Transverse colon (tissue), 3 donors: ENCODE measurements at regions not wholly inside any gene's neighbourhood (a gene's known extent, or its start where the extent isn't known, plus 50 kb on each side); places are given as distances from the start of the nearest gene placed in this dataset.

ENCODE experiments used
- POLR2A ChIP-seq: fragments of 450-650 bp; IDR thresholded peaks from one replicate; pipeline ENCODE4 v1.6.1; 2016; ENCODE audit warnings: antibody characterized with exemption, mild to moderate bottlenecking, moderate library complexity
- TF ChIP-seq, protein P1 (sequence below), 5 experiments: fragments of 200-600 bp in 3 of 5; fragments of 450-650 bp in 2 of 5; sonication (generic) in 3 of 5; IDR thresholded peaks; 1 replicate in 2 of 5; 2 replicates in 3 of 5; pipeline ENCODE4 v1.5.1; 2016 to 2017; ENCODE audit warnings: antibody characterized with exemption in 5 of 5, inconsistent platforms in 3 of 5, mild to moderate bottlenecking in 2 of 5, moderate library complexity in 1 of 5

DNA sequence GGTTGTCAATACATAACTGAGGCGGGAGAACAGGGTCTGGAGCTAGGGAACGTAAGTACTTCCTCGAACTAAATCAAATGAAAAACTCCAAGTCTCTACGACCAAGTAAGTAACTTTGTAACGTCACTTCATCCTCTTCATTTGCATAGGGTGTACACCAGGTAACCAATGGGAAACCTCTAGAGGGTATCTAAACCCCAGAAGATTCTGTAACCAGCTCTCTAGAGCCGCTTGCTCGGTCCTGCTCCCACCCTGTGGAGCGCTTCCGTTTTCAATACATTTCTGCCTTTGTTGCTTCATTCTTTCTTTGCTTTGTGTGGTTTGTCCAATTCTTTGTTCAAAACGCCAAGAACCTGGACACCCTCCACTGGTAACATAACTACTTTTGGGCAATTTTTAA lies 133.5 kb upstream of the TMEM170B start:
- no peak for TF ChIP-seq POLR2A
- TF ChIP-seq, protein P1, sequence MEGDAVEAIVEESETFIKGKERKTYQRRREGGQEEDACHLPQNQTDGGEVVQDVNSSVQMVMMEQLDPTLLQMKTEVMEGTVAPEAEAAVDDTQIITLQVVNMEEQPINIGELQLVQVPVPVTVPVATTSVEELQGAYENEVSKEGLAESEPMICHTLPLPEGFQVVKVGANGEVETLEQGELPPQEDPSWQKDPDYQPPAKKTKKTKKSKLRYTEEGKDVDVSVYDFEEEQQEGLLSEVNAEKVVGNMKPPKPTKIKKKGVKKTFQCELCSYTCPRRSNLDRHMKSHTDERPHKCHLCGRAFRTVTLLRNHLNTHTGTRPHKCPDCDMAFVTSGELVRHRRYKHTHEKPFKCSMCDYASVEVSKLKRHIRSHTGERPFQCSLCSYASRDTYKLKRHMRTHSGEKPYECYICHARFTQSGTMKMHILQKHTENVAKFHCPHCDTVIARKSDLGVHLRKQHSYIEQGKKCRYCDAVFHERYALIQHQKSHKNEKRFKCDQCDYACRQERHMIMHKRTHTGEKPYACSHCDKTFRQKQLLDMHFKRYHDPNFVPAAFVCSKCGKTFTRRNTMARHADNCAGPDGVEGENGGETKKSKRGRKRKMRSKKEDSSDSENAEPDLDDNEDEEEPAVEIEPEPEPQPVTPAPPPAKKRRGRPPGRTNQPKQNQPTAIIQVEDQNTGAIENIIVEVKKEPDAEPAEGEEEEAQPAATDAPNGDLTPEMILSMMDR (IDR thresholded peaks at IDR 0.05) = no peak
